ENCODE measurements at regions not wholly inside any gene's neighbourhood (a gene's known extent, or its start where the extent isn't known, plus 50 kb on each side); places are given as distances from the start of the nearest gene placed in this dataset.

DNA sequence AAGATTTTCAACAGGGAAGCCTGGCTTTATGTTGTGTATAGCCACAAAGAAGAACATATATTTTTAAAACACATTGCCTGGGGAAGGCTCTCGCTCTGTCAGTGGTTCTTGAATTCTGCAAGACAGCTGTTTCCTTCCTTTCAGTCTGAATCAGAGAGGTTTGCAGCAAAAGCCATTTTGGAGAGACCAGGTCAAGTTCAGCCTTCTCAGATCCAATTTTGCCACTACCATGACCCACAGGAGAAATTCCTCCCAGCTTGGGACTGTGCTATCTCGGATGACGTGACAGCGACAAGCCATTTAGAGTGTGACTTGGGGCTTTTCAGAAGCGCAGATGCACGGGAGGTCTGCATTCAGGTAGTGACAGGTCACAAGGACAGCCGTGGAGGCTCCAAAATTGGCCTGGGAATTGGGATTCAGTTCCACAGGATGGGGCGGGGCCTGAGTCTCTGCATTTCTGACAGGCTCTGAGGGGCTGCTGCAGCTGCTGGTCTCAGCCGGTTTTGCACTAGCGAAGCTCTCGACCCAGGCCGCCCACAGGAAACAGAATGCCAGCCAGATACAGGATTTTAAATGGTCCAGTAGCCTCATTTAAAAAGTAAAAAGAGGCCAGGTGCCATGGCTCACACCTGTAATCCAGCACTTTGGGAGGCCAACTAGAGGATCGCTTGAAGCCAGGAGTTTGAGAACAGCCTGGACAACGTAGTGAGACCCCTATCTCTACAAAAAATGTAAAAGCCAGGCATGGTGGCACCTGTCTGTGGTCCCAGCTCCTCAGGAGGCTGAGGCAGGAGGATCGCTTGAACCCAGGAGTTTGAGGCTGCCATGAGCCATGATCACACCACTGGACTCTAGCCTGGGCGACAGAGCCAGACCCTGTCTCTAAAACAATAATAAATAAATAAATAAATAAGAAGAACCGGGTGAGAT, 196.6 kb upstream of the CIBAR2 start (continued):
- no peak for TF ChIP-seq MAZ (IDR thresholded peaks at IDR 0.05; ENCODE audit: borderline replicate concordance, low read depth, low read length)

DNA sequence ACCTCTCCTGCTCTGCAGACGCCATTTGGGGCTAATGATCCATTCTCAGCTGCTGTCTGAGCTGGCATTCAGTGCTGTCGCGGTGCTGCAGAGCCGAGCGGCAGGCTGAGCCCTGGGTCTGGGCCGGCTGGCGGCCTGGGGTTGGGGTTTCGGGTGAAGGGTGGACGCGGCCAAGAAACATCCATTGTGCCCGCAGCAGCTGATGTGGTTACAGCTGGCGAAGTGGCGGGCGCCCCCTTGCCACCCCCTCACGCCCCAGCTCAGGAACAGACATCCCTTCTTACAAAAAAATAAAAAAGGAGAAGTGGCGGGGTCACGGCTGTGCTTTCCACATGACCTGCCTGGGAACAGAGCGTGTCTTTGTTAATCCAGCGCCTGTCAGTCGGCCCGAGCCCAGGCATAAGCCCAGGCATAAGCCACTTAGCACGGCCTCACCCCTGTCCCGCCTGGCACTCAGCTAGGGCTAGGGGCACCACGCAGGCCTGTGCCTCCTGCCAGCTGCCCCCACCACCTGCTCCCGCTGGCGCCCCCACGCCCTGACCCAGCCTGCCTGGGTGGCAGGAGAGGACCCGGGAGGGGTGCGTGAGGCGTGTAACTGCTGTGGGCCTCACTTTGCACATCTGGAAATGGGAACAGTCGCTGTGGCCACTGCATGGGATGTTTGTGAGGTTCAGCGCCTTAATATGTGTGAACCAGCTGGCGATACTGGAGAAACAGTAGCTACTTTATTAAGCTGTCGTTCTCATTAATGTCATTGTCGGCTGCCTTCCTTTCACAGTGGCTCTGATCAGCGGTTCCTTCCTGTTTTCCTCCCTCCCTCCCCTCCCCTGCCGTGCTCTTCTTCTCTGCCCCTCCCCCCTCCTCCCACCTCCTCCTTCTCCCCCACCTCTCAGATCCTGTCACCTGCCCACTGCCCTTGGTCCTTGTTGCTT, 197.7 kb upstream of the CIBAR2 start:
- BruUV-seq (replicated peaks): no TSS peak
- Histone ChIP-seq H3K4me1 (ENCODE audit: control insufficient read depth, insufficient read depth, low read length) (peaks cover 16% of the 10 kb centered on the region), H2BK20ac (ENCODE audit: low read depth, low read length) (no peak overlapping the region), H2BK5ac (ENCODE audit: low read depth, low read length, poor library complexity, severe bottlenecking) (no peak overlapping the region), H3K18ac (ENCODE audit: low read depth, low read length) (no peak overlapping the region), H3K4me2 (ENCODE audit: low read depth, low read length) (no peak overlapping the region), H4K20me1 (ENCODE audit: insufficient read depth, low read length) (peaks cover 85% of the 10 kb centered on the region), H3K79me1 (ENCODE audit: low read depth in 1 of 2, low read length in 2 of 2) (peaks cover 34 to 56% of the 10 kb centered on the region in 2 experiments), H4K8ac (ENCODE audit: low read depth in 2 of 2, low read length in 2 of 2) (no peak overlapping the region), H3K9me3 (ENCODE audit: control insufficient read depth, insufficient read depth, low read length) (no peaks in the 10 kb centered on the region), H4K5ac (ENCODE audit: low read depth, low read length) (no peak overlapping the region), H4K91ac (ENCODE audit: insufficient read depth, low read depth, low read length) (no peak overlapping the region), H3K56ac (ENCODE audit: extremely low read depth, insufficient read depth, low read length) (no peak overlapping the region), H2AK9ac (replicated peaks; ENCODE audit: low read depth, low read length, poor library complexity) (no peak overlapping the region), H3K23ac (ENCODE audit: low read depth, low read length) (no peak overlapping the region), H2BK120ac (ENCODE audit: low read depth, low read length) (no peak overlapping the region), H3K9ac (ENCODE audit: low read depth, low read length) (no peak overlapping the region), H3K4me3 (ENCODE audit: insufficient read depth, low read depth, low read length) (no peak overlapping the region), H2AK5ac (ENCODE audit: low read depth, low read length) (no peak overlapping the region), H3K14ac (replicated peaks; ENCODE audit: low read depth, low read length) (no peak overlapping the region), H3K27ac (ENCODE audit: insufficient read depth, low read length) (no peak overlapping the region), H3K4ac (ENCODE audit: low read depth, low read length) (no peak overlapping the region), H2AFZ (replicated peaks; ENCODE audit: low read length, poor library complexity) (no peak overlapping the region), H3K27me3 (ENCODE audit: control insufficient read depth, insufficient read depth, low read length) (no peaks in the 10 kb centered on the region), H3K9me1 (ENCODE audit: insufficient read depth, low read length) (peaks cover 4% of the 10 kb centered on the region; the same call in 1 of the 2 replicates), H3K36me3 (ENCODE audit: control insufficient read depth, insufficient read depth, low read length) (no peaks in the 10 kb centered on the region), H2BK15ac (ENCODE audit: low read depth, low read length) (no peak overlapping the region)
- in situ Hi-C loops (cut with MboI; ENCODE audit: low sequenced_read_pairs): no loop called here
- ChIA-PET CTCF (no interaction called here), POLR2A (ENCODE audit: unreplicated experiment) (no interaction called here)
- DNase-seq: no peak
- 85% methylated on average over 19 of the region's 37 CpGs; no CpG with 5 or more reads in 1 of the 2 experiments for WGBS, 2 experiments (ENCODE audit: extremely low coverage in 2 of 2, insufficient read length in 1 of 2)
- no peak for ATAC-seq (ENCODE audit: low read depth)
- dilution Hi-C loops (cut with HindIII; ENCODE audit: low sequenced_read_pairs, unreplicated experiment): no loop called here
- intact Hi-C loops (cut with micrococcal nuclease): no loop called here
- TF ChIP-seq, protein P1, sequence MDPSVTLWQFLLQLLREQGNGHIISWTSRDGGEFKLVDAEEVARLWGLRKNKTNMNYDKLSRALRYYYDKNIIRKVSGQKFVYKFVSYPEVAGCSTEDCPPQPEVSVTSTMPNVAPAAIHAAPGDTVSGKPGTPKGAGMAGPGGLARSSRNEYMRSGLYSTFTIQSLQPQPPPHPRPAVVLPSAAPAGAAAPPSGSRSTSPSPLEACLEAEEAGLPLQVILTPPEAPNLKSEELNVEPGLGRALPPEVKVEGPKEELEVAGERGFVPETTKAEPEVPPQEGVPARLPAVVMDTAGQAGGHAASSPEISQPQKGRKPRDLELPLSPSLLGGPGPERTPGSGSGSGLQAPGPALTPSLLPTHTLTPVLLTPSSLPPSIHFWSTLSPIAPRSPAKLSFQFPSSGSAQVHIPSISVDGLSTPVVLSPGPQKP (IDR thresholded peaks at IDR 0.05; ENCODE audit: borderline replicate concordance, low read depth, low read length): no peak
- no peak for TF ChIP-seq SMC3 (IDR thresholded peaks at IDR 0.05; ENCODE audit: low read depth, low read length)
- TF ChIP-seq RFX5 (IDR thresholded peaks at IDR 0.05; ENCODE audit: low read depth, low read length): no peak
- no peak for TF ChIP-seq MAFK (IDR thresholded peaks at IDR 0.05; ENCODE audit: low read depth, low read length)
- no peak for TF ChIP-seq POLR2A (IDR thresholded peaks at IDR 0.05; ENCODE audit: low read depth, low read length)
- TF ChIP-seq, protein P2, sequence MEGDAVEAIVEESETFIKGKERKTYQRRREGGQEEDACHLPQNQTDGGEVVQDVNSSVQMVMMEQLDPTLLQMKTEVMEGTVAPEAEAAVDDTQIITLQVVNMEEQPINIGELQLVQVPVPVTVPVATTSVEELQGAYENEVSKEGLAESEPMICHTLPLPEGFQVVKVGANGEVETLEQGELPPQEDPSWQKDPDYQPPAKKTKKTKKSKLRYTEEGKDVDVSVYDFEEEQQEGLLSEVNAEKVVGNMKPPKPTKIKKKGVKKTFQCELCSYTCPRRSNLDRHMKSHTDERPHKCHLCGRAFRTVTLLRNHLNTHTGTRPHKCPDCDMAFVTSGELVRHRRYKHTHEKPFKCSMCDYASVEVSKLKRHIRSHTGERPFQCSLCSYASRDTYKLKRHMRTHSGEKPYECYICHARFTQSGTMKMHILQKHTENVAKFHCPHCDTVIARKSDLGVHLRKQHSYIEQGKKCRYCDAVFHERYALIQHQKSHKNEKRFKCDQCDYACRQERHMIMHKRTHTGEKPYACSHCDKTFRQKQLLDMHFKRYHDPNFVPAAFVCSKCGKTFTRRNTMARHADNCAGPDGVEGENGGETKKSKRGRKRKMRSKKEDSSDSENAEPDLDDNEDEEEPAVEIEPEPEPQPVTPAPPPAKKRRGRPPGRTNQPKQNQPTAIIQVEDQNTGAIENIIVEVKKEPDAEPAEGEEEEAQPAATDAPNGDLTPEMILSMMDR (conservative IDR thresholded peaks at IDR 0.05; ENCODE audit: low read depth, low read length): no peak
- TF ChIP-seq MXI1 (IDR thresholded peaks at IDR 0.05; ENCODE audit: borderline replicate concordance, low read depth, low read length): no peak
- no peak for TF ChIP-seq BHLHE40 (IDR thresholded peaks at IDR 0.05; ENCODE audit: low read depth, low read length)
- TF ChIP-seq CEBPB (IDR thresholded peaks at IDR 0.05; ENCODE audit: low read depth, low read length): no peak
- TF ChIP-seq RCOR1 (IDR thresholded peaks at IDR 0.05; ENCODE audit: insufficient replicate concordance, low read length): no peak
- no peak for TF ChIP-seq RAD21 (IDR thresholded peaks at IDR 0.05; ENCODE audit: low read length)

Data from IMR-90 (cell line).